ENCODE measurements at regions not wholly inside any gene's neighbourhood (a gene's known extent, or its start where the extent isn't known, plus 50 kb on each side); places are given as distances from the start of the nearest gene placed in this dataset.

DNA sequence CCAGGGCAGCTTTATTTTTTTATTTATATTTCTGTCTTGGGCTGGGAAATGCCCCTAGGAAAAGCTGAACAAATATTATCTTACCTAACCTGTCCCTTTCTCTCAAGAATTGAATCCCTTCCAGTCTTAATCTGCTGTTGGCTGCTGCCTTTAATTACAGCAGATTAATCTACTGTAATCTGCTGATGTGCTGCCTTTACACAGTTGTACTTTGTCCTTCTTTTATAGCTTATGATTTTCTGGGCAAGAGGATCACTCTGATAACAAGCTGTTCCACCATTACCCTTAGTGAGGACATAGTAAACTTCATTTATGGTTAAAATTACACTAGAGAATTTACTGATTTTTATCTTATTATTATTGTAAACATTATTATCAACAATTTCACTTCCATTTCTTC is 234.5 kb upstream of the MAN1A1 start:
- H3F3A ChIP-seq (replicated peaks; ENCODE audit: insufficient read depth) = no peaks in the 10 kb centered on the region
- no peak overlapping the region for H3K4me2 ChIP-seq
- H3K36me3 ChIP-seq (replicated peaks in 1 of 2; ENCODE audit: control insufficient read depth in 1 of 2, insufficient read depth in 2 of 2, low read length in 1 of 2) = no peaks in the 10 kb centered on the region
- ChIA-PET POLR2A (no interaction called here), CTCF (no interaction called here)
- H3K9me2 ChIP-seq = no peaks in the 10 kb centered on the region
- no peaks in the 10 kb centered on the region for H3K9me3 ChIP-seq
- no peaks in the 10 kb centered on the region for H4K20me1 ChIP-seq (ENCODE audit: insufficient read depth)
- no peaks in the 10 kb centered on the region for H3K27me3 ChIP-seq (ENCODE audit: insufficient read depth)
- H3K4me3 ChIP-seq (ENCODE audit: low read depth in 2 of 2, low read length in 1 of 2) = no peak overlapping the region
- no peak overlapping the region for H2AFZ ChIP-seq (ENCODE audit: low read depth)
- H3K4me1 ChIP-seq (ENCODE audit: control insufficient read depth in 1 of 2, insufficient read depth in 2 of 2, low read depth in 1 of 2, low read length in 1 of 2) = no peaks in the 10 kb centered on the region
- H3K27ac ChIP-seq (ENCODE audit: low read depth in 2 of 2, low read length in 1 of 2) = no peak overlapping the region
- DNase-seq = no peak
- H3K79me2 ChIP-seq (ENCODE audit: insufficient read depth) = no peaks in the 10 kb centered on the region
- H3K9ac ChIP-seq = no peak overlapping the region
- no peak for TF ChIP-seq FOSL2 (IDR thresholded peaks at IDR 0.05; ENCODE audit: borderline replicate concordance, low read depth)
- TF ChIP-seq MXI1 (IDR thresholded peaks at IDR 0.05; ENCODE audit: low read depth, low read length) = no peak
- TF ChIP-seq, protein P1, sequence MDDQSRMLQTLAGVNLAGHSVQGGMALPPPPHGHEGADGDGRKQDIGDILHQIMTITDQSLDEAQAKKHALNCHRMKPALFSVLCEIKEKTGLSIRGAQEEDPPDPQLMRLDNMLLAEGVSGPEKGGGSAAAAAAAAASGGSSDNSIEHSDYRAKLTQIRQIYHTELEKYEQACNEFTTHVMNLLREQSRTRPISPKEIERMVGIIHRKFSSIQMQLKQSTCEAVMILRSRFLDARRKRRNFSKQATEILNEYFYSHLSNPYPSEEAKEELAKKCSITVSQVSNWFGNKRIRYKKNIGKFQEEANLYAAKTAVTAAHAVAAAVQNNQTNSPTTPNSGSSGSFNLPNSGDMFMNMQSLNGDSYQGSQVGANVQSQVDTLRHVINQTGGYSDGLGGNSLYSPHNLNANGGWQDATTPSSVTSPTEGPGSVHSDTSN (IDR thresholded peaks at IDR 0.05) = no peak
- no peak for TF ChIP-seq FOXJ3 (CRISPR knock-in tag; IDR thresholded peaks at IDR 0.05)
- no peak for TF ChIP-seq JUND (IDR thresholded peaks at IDR 0.05)
- no peak for TF ChIP-seq SIN3A (IDR thresholded peaks at IDR 0.05; ENCODE audit: borderline replicate concordance, low read depth, low read length)
- TF ChIP-seq, protein P2, sequence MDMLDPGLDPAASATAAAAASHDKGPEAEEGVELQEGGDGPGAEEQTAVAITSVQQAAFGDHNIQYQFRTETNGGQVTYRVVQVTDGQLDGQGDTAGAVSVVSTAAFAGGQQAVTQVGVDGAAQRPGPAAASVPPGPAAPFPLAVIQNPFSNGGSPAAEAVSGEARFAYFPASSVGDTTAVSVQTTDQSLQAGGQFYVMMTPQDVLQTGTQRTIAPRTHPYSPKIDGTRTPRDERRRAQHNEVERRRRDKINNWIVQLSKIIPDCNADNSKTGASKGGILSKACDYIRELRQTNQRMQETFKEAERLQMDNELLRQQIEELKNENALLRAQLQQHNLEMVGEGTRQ (IDR thresholded peaks at IDR 0.05; ENCODE audit: borderline replicate concordance, low read depth, low read length) = no peak
- TF ChIP-seq RAD21 (IDR thresholded peaks at IDR 0.05; ENCODE audit: low read length) = no peak
- no peak for TF ChIP-seq ELF1 (IDR thresholded peaks at IDR 0.05)
- TF ChIP-seq EZH2phosphoT487 (IDR thresholded peaks at IDR 0.05; ENCODE audit: borderline replicate concordance, low read depth) = no peak

DNA sequence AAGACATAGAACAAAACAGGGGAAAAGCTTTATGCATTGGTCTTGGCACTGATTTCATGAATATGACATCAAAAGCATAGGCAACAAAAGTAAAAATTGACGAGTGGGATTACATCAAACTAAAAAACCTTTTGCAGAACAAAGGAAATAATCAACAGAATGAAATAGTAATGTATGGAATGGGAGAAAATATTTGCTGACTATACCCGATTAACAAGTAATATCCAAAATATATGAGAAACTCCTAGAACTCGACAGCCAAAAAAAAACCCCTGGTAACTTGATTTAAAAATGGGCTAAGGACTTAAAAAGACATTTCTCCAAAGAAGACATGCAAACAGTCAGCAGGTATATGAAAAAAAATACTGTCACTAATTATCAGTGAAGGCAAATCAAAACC is 231.7 kb upstream of the MAN1A1 start:
- WGBS (ENCODE audit: low lambda C conversion rate) = 61% methylated on average over 3 of the region's 3 CpGs
- no peak overlapping the region for H3K4me2 ChIP-seq
- DNase-seq = no peak
- CTCF ChIA-PET = no interaction called here
- no peaks in the 10 kb centered on the region for H3K79me2 ChIP-seq (ENCODE audit: insufficient read depth)
- H3K27me3 ChIP-seq (ENCODE audit: insufficient read depth) = no peaks in the 10 kb centered on the region
- no peaks in the 10 kb centered on the region for H3K4me1 ChIP-seq (ENCODE audit: control insufficient read depth in 1 of 2, insufficient read depth in 2 of 2, low read depth in 1 of 2, low read length in 1 of 2)
- POLR2A ChIA-PET = no interaction called here
- H3K36me3 ChIP-seq (replicated peaks in 1 of 2; ENCODE audit: control insufficient read depth in 1 of 2, insufficient read depth in 2 of 2, low read length in 1 of 2) = no peaks in the 10 kb centered on the region
- H3F3A ChIP-seq (replicated peaks; ENCODE audit: insufficient read depth) = no peaks in the 10 kb centered on the region
- H3K4me3 ChIP-seq (ENCODE audit: low read depth in 2 of 2, low read length in 1 of 2) = no peak overlapping the region
- H3K9me3 ChIP-seq = peaks cover 3% of the 10 kb centered on the region; the same call in 1 of the 2 replicates
- no peak for TF ChIP-seq FOXM1 (IDR thresholded peaks at IDR 0.05; ENCODE audit: low read depth)
- no peak for TF ChIP-seq SIN3A (IDR thresholded peaks at IDR 0.05; ENCODE audit: borderline replicate concordance, low read depth, low read length)
- TF ChIP-seq, protein P3, sequence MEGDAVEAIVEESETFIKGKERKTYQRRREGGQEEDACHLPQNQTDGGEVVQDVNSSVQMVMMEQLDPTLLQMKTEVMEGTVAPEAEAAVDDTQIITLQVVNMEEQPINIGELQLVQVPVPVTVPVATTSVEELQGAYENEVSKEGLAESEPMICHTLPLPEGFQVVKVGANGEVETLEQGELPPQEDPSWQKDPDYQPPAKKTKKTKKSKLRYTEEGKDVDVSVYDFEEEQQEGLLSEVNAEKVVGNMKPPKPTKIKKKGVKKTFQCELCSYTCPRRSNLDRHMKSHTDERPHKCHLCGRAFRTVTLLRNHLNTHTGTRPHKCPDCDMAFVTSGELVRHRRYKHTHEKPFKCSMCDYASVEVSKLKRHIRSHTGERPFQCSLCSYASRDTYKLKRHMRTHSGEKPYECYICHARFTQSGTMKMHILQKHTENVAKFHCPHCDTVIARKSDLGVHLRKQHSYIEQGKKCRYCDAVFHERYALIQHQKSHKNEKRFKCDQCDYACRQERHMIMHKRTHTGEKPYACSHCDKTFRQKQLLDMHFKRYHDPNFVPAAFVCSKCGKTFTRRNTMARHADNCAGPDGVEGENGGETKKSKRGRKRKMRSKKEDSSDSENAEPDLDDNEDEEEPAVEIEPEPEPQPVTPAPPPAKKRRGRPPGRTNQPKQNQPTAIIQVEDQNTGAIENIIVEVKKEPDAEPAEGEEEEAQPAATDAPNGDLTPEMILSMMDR (IDR thresholded peaks at IDR 0.05) = no peak
- no peak for TF ChIP-seq MXI1 (IDR thresholded peaks at IDR 0.05; ENCODE audit: low read depth, low read length)
- TF ChIP-seq, protein P4, sequence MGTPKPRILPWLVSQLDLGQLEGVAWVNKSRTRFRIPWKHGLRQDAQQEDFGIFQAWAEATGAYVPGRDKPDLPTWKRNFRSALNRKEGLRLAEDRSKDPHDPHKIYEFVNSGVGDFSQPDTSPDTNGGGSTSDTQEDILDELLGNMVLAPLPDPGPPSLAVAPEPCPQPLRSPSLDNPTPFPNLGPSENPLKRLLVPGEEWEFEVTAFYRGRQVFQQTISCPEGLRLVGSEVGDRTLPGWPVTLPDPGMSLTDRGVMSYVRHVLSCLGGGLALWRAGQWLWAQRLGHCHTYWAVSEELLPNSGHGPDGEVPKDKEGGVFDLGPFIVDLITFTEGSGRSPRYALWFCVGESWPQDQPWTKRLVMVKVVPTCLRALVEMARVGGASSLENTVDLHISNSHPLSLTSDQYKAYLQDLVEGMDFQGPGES (IDR thresholded peaks at IDR 0.05; ENCODE audit: low read depth, low read length) = no peak
- TF ChIP-seq, protein P5, sequence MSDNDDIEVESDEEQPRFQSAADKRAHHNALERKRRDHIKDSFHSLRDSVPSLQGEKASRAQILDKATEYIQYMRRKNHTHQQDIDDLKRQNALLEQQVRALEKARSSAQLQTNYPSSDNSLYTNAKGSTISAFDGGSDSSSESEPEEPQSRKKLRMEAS (IDR thresholded peaks at IDR 0.05; ENCODE audit: low read depth) = no peak
- TF ChIP-seq EP300 (IDR thresholded peaks at IDR 0.05; ENCODE audit: borderline replicate concordance in 1 of 2, low read depth in 1 of 2, low read length in 1 of 2) = no peak
- TF ChIP-seq EZH2phosphoT487 (IDR thresholded peaks at IDR 0.05; ENCODE audit: borderline replicate concordance, low read depth) = no peak
- TF ChIP-seq GATA2 (CRISPR knock-in tag; IDR thresholded peaks at IDR 0.05) = no peak
- no peak for TF ChIP-seq RCOR1 (IDR thresholded peaks at IDR 0.05; ENCODE audit: low read length)
- no peaks in the 10 kb centered on the region; the same call in 1 of the 2 replicates for H3K9me2 ChIP-seq
- no peak overlapping the region for H3K9ac ChIP-seq
- H4K20me1 ChIP-seq (ENCODE audit: insufficient read depth) = no peaks in the 10 kb centered on the region
- H2AFZ ChIP-seq (ENCODE audit: low read depth) = no peak overlapping the region
- no peak overlapping the region for H3K27ac ChIP-seq (ENCODE audit: low read depth in 2 of 2, low read length in 1 of 2)
